GM23248 (cell line): ENCODE measurements at regions not wholly inside any gene's neighbourhood (a gene's known extent, or its start where the extent isn't known, plus 50 kb on each side); places are given as distances from the start of the nearest gene placed in this dataset.

Experiments used
- DNase-seq: peaks from one replicate; pipeline ENCODE4 v3.0.0-alpha.2; 2015
- H2AFZ ChIP-seq: fragments of 200-600 bp; sonication (generic); 2 replicates; pipeline ENCODE4 v1.6.1; 2016; ENCODE audit warnings: antibody characterized with exemption
- H3F3A ChIP-seq: fragments of 200-600 bp; sonication (generic); 2 replicates; pipeline ENCODE4 v1.6.1; 2016; ENCODE audit warnings: mild to moderate bottlenecking, antibody characterized with exemption, mixed run types; ENCODE audit not compliant: insufficient read depth
- H3K27ac ChIP-seq: fragments of 200-600 bp; sonication (generic); 2 replicates; pipeline ENCODE4 v1.5.1; 2016; ENCODE audit warnings: mild to moderate bottlenecking
- H3K27me3 ChIP-seq: fragments of 200-600 bp; sonication (generic); replicated peaks from 2 replicates; pipeline ENCODE4 v1.6.1; 2016; ENCODE audit warnings: mild to moderate bottlenecking; ENCODE audit not compliant: insufficient read depth
- H3K36me3 ChIP-seq: fragments of 200-600 bp; sonication (generic); 2 replicates; pipeline ENCODE4 v1.6.1; 2016; ENCODE audit warnings: low read depth, mild to moderate bottlenecking
- H3K4me1 ChIP-seq: fragments of 200-600 bp; sonication (generic); 2 replicates; pipeline ENCODE4 v1.6.1; 2016; ENCODE audit warnings: mild to moderate bottlenecking; ENCODE audit not compliant: insufficient read depth
- H3K4me2 ChIP-seq: fragments of 200-600 bp; sonication (generic); one replicate; pipeline ENCODE4 v1.6.1; 2016; ENCODE audit warnings: mild to moderate bottlenecking; ENCODE audit not compliant: unreplicated experiment
- H3K4me3 ChIP-seq: fragments of 200-600 bp; sonication (generic); 2 replicates; pipeline ENCODE4 v1.5.1; 2016; ENCODE audit warnings: mild to moderate bottlenecking
- H3K79me2 ChIP-seq: fragments of 200-600 bp; sonication (generic); 2 replicates; pipeline ENCODE4 v1.6.1; 2016; ENCODE audit warnings: mild to moderate bottlenecking; ENCODE audit not compliant: insufficient read depth
- H3K9ac ChIP-seq: fragments of 200-600 bp; sonication (generic); 2 replicates; pipeline ENCODE4 v1.6.1; 2016; ENCODE audit warnings: mild to moderate bottlenecking
- H3K9me2 ChIP-seq: fragments of 200-600 bp; sonication (generic); 2 replicates; pipeline ENCODE4 v1.6.1; 2016; ENCODE audit warnings: mixed run types, mild to moderate bottlenecking, moderate library complexity; ENCODE audit not compliant: insufficient read depth
- H3K9me3 ChIP-seq: fragments of 200-600 bp; sonication (generic); one replicate; pipeline ENCODE4 v1.6.1; 2017; ENCODE audit warnings: low read depth
- H4K20me1 ChIP-seq: fragments of 200-600 bp; sonication (generic); 2 replicates; pipeline ENCODE4 v1.6.0; 2016; ENCODE audit not compliant: insufficient read depth
- EZH2 ChIP-seq: fragments of 200-600 bp; sonication (generic); IDR thresholded peaks from 2 replicates; pipeline ENCODE4 v1.6.1; 2018; ENCODE audit warnings: antibody characterized with exemption, mild to moderate bottlenecking; ENCODE audit not compliant: insufficient read depth, poor library complexity, severe bottlenecking
- EZH2phosphoT487 ChIP-seq: fragments of 200-600 bp; sonication (generic); IDR thresholded peaks from 2 replicates; pipeline ENCODE4 v1.6.1; 2018; ENCODE audit warnings: antibody characterized with exemption, moderate library complexity, mild to moderate bottlenecking, low read depth; ENCODE audit not compliant: insufficient read depth
- WGBS, 2 experiments: methylation state at CpG; one replicate each; pipeline ENCODE4 v1.1.6; 2015 to 2017; ENCODE audit warnings: low lambda C conversion rate in 2 of 2, low coverage in 1 of 2; ENCODE audit errors: missing lambda C conversion rate in 2 of 2; 5-methylcytosine and 5-hydroxymethylcytosine counted together
- in situ Hi-C: fragments of 300-500 bp; cut with MboI; formaldehyde crosslinking; loops from 2 replicates; pipeline ENCODE4 v1.15.0; 2020

DNA sequence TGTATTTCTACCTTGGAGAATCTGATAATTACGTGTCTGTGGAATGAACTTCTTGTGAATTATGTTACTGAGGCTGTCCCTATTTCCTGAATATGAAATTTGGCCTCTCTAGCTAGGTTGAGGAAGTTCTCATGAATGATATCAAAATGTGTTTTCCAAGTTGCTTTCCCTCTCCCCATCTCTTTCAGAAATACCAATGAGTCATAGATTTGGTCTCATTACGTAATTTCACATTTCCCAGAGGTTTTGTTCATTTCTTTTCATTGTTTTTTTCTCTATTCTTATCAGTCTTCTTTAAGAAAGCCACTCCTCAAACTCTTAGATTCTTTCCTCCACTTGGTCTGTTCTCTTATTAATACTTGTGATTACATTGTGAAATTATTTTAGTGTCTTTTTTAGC lies 923.8 kb upstream of the CDH9 start:
- H3K4me2 ChIP-seq: no peak overlapping the region
- no peaks in the 10 kb centered on the region for H3K9me2 ChIP-seq
- H3F3A ChIP-seq: no peaks in the 10 kb centered on the region
- no peaks in the 10 kb centered on the region for H3K36me3 ChIP-seq
- no peak for DNase-seq
- no peaks in the 10 kb centered on the region for H3K4me1 ChIP-seq
- WGBS, 2 experiments: 6 to 7% methylated on average over 2 of the region's 2 CpGs
- in situ Hi-C loops: no loop called here
- no peaks in the 10 kb centered on the region for H3K27me3 ChIP-seq
- H4K20me1 ChIP-seq: no peaks in the 10 kb centered on the region
- H3K79me2 ChIP-seq: no peaks in the 10 kb centered on the region
- no peaks in the 10 kb centered on the region for H3K9me3 ChIP-seq
- no peak overlapping the region for H2AFZ ChIP-seq
- H3K27ac ChIP-seq: no peak overlapping the region
- H3K9ac ChIP-seq: no peak overlapping the region
- no peak overlapping the region for H3K4me3 ChIP-seq
- TF ChIP-seq EZH2 (no peak), EZH2phosphoT487 (no peak)

GRCh38 chr5:27947088-27947487 lies 908.7 kb upstream of the CDH9 start:
- no peaks in the 10 kb centered on the region for H3K4me1 ChIP-seq
- H3K79me2 ChIP-seq: no peaks in the 10 kb centered on the region
- H3K9me3 ChIP-seq: no peaks in the 10 kb centered on the region
- no peaks in the 10 kb centered on the region for H3K36me3 ChIP-seq
- no peak for TF ChIP-seq EZH2
- TF ChIP-seq EZH2phosphoT487: no peak
- no peaks in the 10 kb centered on the region for H3F3A ChIP-seq
- H3K9ac ChIP-seq: no peak overlapping the region
- H3K4me3 ChIP-seq: no peak overlapping the region
- 0 to 3% methylated on average over 1 of the region's 1 CpG for WGBS, 2 experiments
- no peaks in the 10 kb centered on the region for H3K9me2 ChIP-seq
- H3K4me2 ChIP-seq: no peak overlapping the region
- in situ Hi-C loops: no loop called here
- H2AFZ ChIP-seq: no peak overlapping the region
- H3K27ac ChIP-seq: no peak overlapping the region
- H4K20me1 ChIP-seq: no peaks in the 10 kb centered on the region
- H3K27me3 ChIP-seq: no peaks in the 10 kb centered on the region
- DNase-seq: no peak

DNA sequence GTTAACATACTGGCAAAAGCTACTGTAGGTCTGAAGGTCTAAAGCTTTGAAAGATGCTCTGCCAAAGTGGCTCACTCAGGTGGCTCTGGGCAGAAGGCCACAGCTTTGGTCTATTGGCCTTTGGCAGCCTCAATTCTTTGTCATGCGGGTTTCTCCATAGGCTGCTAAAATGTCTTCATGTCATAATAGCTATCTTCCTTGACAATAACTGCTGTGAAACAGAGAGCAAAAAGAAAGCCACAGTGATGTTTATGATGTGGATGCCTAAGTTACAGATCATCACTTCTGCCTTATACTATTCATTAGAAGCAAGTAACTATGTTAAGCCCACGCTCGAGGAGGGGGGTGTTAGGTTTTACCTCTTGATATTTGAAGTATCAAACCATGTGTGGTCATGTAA lies 906.1 kb upstream of the CDH9 start:
- Histone ChIP-seq H3K4me3 (no peak overlapping the region), H3K27ac (no peak overlapping the region), H3K4me2 (no peak overlapping the region), H3K27me3 (no peaks in the 10 kb centered on the region), H3F3A (no peaks in the 10 kb centered on the region), H2AFZ (no peak overlapping the region), H3K9me2 (no peaks in the 10 kb centered on the region), H3K9me3 (no peaks in the 10 kb centered on the region), H3K79me2 (no peaks in the 10 kb centered on the region), H3K36me3 (no peaks in the 10 kb centered on the region), H4K20me1 (no peaks in the 10 kb centered on the region), H3K9ac (no peak overlapping the region), H3K4me1 (no peaks in the 10 kb centered on the region)
- in situ Hi-C loops: no loop called here
- no peak for TF ChIP-seq EZH2phosphoT487
- no peak for TF ChIP-seq EZH2
- no peak for DNase-seq
- 14 to 24% methylated on average over 3 of the region's 3 CpGs for WGBS, 2 experiments

GRCh38 chr5:27938989-27939388 lies 900.6 kb upstream of the CDH9 start:
- Histone ChIP-seq H3K36me3 (no peaks in the 10 kb centered on the region), H3K9me3 (no peaks in the 10 kb centered on the region), H3K4me3 (no peak overlapping the region), H3K4me1 (no peaks in the 10 kb centered on the region), H3K27ac (no peak overlapping the region), H3F3A (no peaks in the 10 kb centered on the region), H3K4me2 (no peak overlapping the region), H4K20me1 (no peaks in the 10 kb centered on the region), H2AFZ (no peak overlapping the region), H3K27me3 (no peaks in the 10 kb centered on the region), H3K9me2 (no peaks in the 10 kb centered on the region), H3K79me2 (no peaks in the 10 kb centered on the region), H3K9ac (no peak overlapping the region)
- in situ Hi-C loops: no loop called here
- TF ChIP-seq EZH2 (no peak), EZH2phosphoT487 (no peak)
- DNase-seq: no peak
- 33 to 39% methylated on average over 2 of the region's 2 CpGs for WGBS, 2 experiments

- H2AFZ ChIP-seq: no peak overlapping the region
- H3F3A ChIP-seq: no peaks in the 10 kb centered on the region
- no peaks in the 10 kb centered on the region for H3K4me1 ChIP-seq
- in situ Hi-C loops: no loop called here
- no peaks in the 10 kb centered on the region for H3K9me2 ChIP-seq
- H4K20me1 ChIP-seq: no peaks in the 10 kb centered on the region
- H3K4me2 ChIP-seq: no peak overlapping the region
- DNase-seq: no peak
- H3K79me2 ChIP-seq: no peaks in the 10 kb centered on the region
- H3K4me3 ChIP-seq: no peak overlapping the region
- WGBS, 2 experiments: 7% methylated on average over 2 of the region's 2 CpGs
- no peak for TF ChIP-seq EZH2
- H3K9me3 ChIP-seq: no peaks in the 10 kb centered on the region
- no peak overlapping the region for H3K9ac ChIP-seq
- no peak overlapping the region for H3K27ac ChIP-seq
- H3K27me3 ChIP-seq: no peaks in the 10 kb centered on the region
- H3K36me3 ChIP-seq: no peaks in the 10 kb centered on the region
Observed at GRCh38 chr5:27928060-27928459, 889.7 kb upstream of the CDH9 start.
